22Rv1 (cell line): ENCODE measurements at regions not wholly inside any gene's neighbourhood (a gene's known extent, or its start where the extent isn't known, plus 50 kb on each side); places are given as distances from the start of the nearest gene placed in this dataset.
"Not testable (repeated sequence)": the region's sequence is repeated elsewhere in the genome, so short reads cannot be mapped to it uniquely, and the experiment has no call there.

ENCODE experiments used
- H3K27ac ChIP-seq: fragments of 450-650 bp; 2 replicates; pipeline ENCODE4 v1.5.1; 2017
- CTCF ChIP-seq: fragments of 450-650 bp; IDR thresholded peaks from 2 replicates; pipeline ENCODE4 v1.5.1; 2017; ENCODE audit warnings: mild to moderate bottlenecking
- ZFX ChIP-seq: fragments of 450-650 bp; IDR thresholded peaks from 2 replicates; pipeline ENCODE4 v1.6.1; 2017; ENCODE audit warnings: antibody characterized with exemption, borderline replicate concordance

GRCh38 chr17:31653691-31654090, 205.4 kb downstream of the COPRS start:
- TF ChIP-seq ZFX = no peak
- TF ChIP-seq CTCF = no peak
- no peak overlapping the region for H3K27ac ChIP-seq

GRCh38 chr17:31650756-31651520, 208.1 kb downstream of the COPRS start:
- TF ChIP-seq CTCF = no peak
- no peak for TF ChIP-seq ZFX
- H3K27ac ChIP-seq = no peak overlapping the region

GRCh38 chr17:31649302-31649701, 209.7 kb downstream of the COPRS start:
- TF ChIP-seq CTCF (no peak), ZFX (no peak)
- H3K27ac ChIP-seq = no peak overlapping the region

GRCh38 chr17:31647661-31648060, 211.4 kb downstream of the COPRS start:
- no peak overlapping the region for H3K27ac ChIP-seq
- TF ChIP-seq ZFX = no peak
- no peak for TF ChIP-seq CTCF

GRCh38 chr17:31646642-31647041, 212.4 kb downstream of the COPRS start:
- no peak overlapping the region for H3K27ac ChIP-seq
- TF ChIP-seq ZFX = no peak
- TF ChIP-seq CTCF = no peak

GRCh38 chr17:31645351-31645750, 213.7 kb downstream of the COPRS start:
- TF ChIP-seq ZFX = no peak
- no peak for TF ChIP-seq CTCF
- no peak overlapping the region for H3K27ac ChIP-seq

- TF ChIP-seq CTCF = no peak
- no peak for TF ChIP-seq ZFX
- H3K27ac ChIP-seq = peak overlapping the region; percentile 47; the same call in 1 of the 2 replicates
These were observed 227.3 kb downstream of the COPRS start for GRCh38 chr17:31631766-31632165.

- not testable (repeated sequence) for H3K27ac ChIP-seq
These were observed 228.2 kb downstream of the COPRS start for GRCh38 chr17:31630866-31631265.
